ENCODE measurements at regions not wholly inside any gene's neighbourhood (a gene's known extent, or its start where the extent isn't known, plus 50 kb on each side); places are given as distances from the start of the nearest gene placed in this dataset.
"Not testable (repeated sequence)": the region's sequence is repeated elsewhere in the genome, so short reads cannot be mapped to it uniquely, and the experiment has no call there.

- no peak for DNase-seq
These were observed 76.6 kb upstream of the ZNF644 start for GRCh38 chr1:91098299-91098906.

- not testable (repeated sequence) for DNase-seq
These were observed 73.5 kb upstream of the ZNF644 start for GRCh38 chr1:91095321-91095720.

GRCh38 chr1:91092503-91092902 is 70.7 kb upstream of the ZNF644 start:
- no peak for DNase-seq

- DNase-seq = no peak
These were observed 70.0 kb upstream of the ZNF644 start for GRCh38 chr1:91091812-91092211.

- no peak for DNase-seq
These were observed 58.8 kb upstream of the ZNF644 start for GRCh38 chr1:91080650-91081049.

GRCh38 chr1:91078859-91079258 is 57.0 kb upstream of the ZNF644 start:
- no peak for DNase-seq

- DNase-seq = no peak
These were observed 55.0 kb upstream of the ZNF644 start for GRCh38 chr1:91076834-91077233.

- no peak for DNase-seq
These were observed 53.6 kb upstream of the ZNF644 start for GRCh38 chr1:91075233-91076135.

GRCh38 chr1:91073299-91073698 is 51.5 kb upstream of the ZNF644 start:
- DNase-seq = no peak

- no peak for DNase-seq
These were observed 50.0 kb upstream of the ZNF644 start for GRCh38 chr1:91071838-91072237.

All from nucleus accumbens (tissue), 56 donors.